ENCODE measurements at regions not wholly inside any gene's neighbourhood (a gene's known extent, or its start where the extent isn't known, plus 50 kb on each side); places are given as distances from the start of the nearest gene placed in this dataset.

GRCh38 chr12:98057701-98058100 is 457.7 kb upstream of the TMPO start:
- ChIA-PET SMC1A (ENCODE audit: uncharacterized antibody, unreplicated experiment) (interaction anchor here (1.2 to 1.5 kb wide), 2 partner anchors 8 to 54 kb away, joined by 3 to 4 read pairs; no protein-coding TSS in a partner anchor), RAD21 (ENCODE audit: unreplicated experiment) (no interaction called here), CTCF (interaction anchor here (1.2 to 1.7 kb wide), 3 partner anchors 14 to 35 kb away, joined by 3 to 5 read pairs (median 3); no protein-coding TSS in a partner anchor), POLR2A (no interaction called here)
- BruUV-seq (replicated peaks): no TSS peak
- Histone ChIP-seq H3K27me3 (replicated peaks in 1 of 2; ENCODE audit: control insufficient read depth in 2 of 2, insufficient read depth in 2 of 2, low read length in 1 of 2) (no peaks in the 10 kb centered on the region; a peak in 1 of 4 replicates), H3K9ac (ENCODE audit: control insufficient read depth, insufficient read depth, low read length) (no peak overlapping the region), H3K4me2 (ENCODE audit: control insufficient read depth, insufficient read depth) (no peak overlapping the region), H3K79me2 (ENCODE audit: control insufficient read depth, insufficient read depth, low read length) (no peaks in the 10 kb centered on the region), H4K20me1 (ENCODE audit: control insufficient read depth, insufficient read depth) (no peaks in the 10 kb centered on the region), H3K4me3 (no peak overlapping the region), H3K27ac (ENCODE audit: control insufficient read depth, insufficient read depth) (no peak overlapping the region), H3K36me3 (ENCODE audit: control insufficient read depth in 2 of 2, insufficient read depth in 2 of 2, low read length in 1 of 2) (no peaks in the 10 kb centered on the region), H2AFZ (ENCODE audit: control insufficient read depth, low read depth, low read length) (no peak overlapping the region), H3K9me3 (replicated peaks; ENCODE audit: control insufficient read depth, insufficient read depth, low read length) (no peaks in the 10 kb centered on the region), H3K4me1 (ENCODE audit: control insufficient read depth, insufficient read depth, low read length) (no peaks in the 10 kb centered on the region)
- no peak for FAIRE-seq
- no peak for ATAC-seq
- 39% methylated on average over 1 of the region's 1 CpG for WGBS (ENCODE audit: insufficient coverage, insufficient replicate concordance, low lambda C conversion rate, missing lambda C conversion rate)
- no peak for TF ChIP-seq SIN3A (IDR thresholded peaks at IDR 0.05; ENCODE audit: low read depth, low read length)
- no peak for TF ChIP-seq RAD51 (IDR thresholded peaks at IDR 0.05)
- TF ChIP-seq HSF1 (IDR thresholded peaks at IDR 0.05; ENCODE audit: low read depth, low read length): no peak
- no peak for TF ChIP-seq TBL1XR1 (IDR thresholded peaks at IDR 0.05; ENCODE audit: low read depth, low read length)
- in situ Hi-C loops (cut with MboI) (no loop called here), intact Hi-C loops (cut with micrococcal nuclease; ENCODE audit: unreplicated experiment) (no loop called here)
- no peak for DNase-seq (ENCODE audit: low read depth, low spot score)

GRCh38 chr12:98058213-98058612 is 457.2 kb upstream of the TMPO start:
- H2AFZ ChIP-seq (ENCODE audit: control insufficient read depth, low read depth, low read length): no peak overlapping the region
- ChIA-PET POLR2A (no interaction called here), SMC1A (ENCODE audit: uncharacterized antibody, unreplicated experiment) (no interaction called here), RAD21 (ENCODE audit: unreplicated experiment) (no interaction called here), CTCF (interaction anchor here (1.2 to 1.7 kb wide), 3 partner anchors 14 to 35 kb away, joined by 3 to 5 read pairs (median 3); no protein-coding TSS in a partner anchor)
- H3K79me2 ChIP-seq (ENCODE audit: control insufficient read depth, insufficient read depth, low read length): no peaks in the 10 kb centered on the region
- H3K27me3 ChIP-seq (replicated peaks in 1 of 2; ENCODE audit: control insufficient read depth in 2 of 2, insufficient read depth in 2 of 2, low read length in 1 of 2): no peaks in the 10 kb centered on the region; a peak in 1 of 4 replicates
- FAIRE-seq (no peak), ATAC-seq (no peak), DNase-seq (ENCODE audit: low read depth, low spot score) (no peak)
- no peak overlapping the region for H3K9ac ChIP-seq (ENCODE audit: control insufficient read depth, insufficient read depth, low read length)
- H3K4me1 ChIP-seq (ENCODE audit: control insufficient read depth, insufficient read depth, low read length): no peaks in the 10 kb centered on the region
- intact Hi-C loops (cut with micrococcal nuclease; ENCODE audit: unreplicated experiment) (no loop called here), in situ Hi-C loops (cut with MboI) (no loop called here)
- H3K9me3 ChIP-seq (replicated peaks; ENCODE audit: control insufficient read depth, insufficient read depth, low read length): no peaks in the 10 kb centered on the region
- BruUV-seq (replicated peaks): no TSS peak
- TF ChIP-seq GABPA (IDR thresholded peaks at IDR 0.05; ENCODE audit: low read depth) (no peak), RAD51 (IDR thresholded peaks at IDR 0.05) (no peak), POLR2AphosphoS2 (IDR thresholded peaks at IDR 0.05; ENCODE audit: low read depth, low read length) (no peak), LARP7 (IDR thresholded peaks at IDR 0.05) (no peak), USF2 (IDR thresholded peaks at IDR 0.05; ENCODE audit: borderline replicate concordance, low read depth, low read length) (no peak), MTA3 (IDR thresholded peaks at IDR 0.05; ENCODE audit: borderline replicate concordance, low read length) (no peak), KDM1A (IDR thresholded peaks at IDR 0.05; ENCODE audit: borderline replicate concordance) (no peak), SREBF1 (IDR thresholded peaks at IDR 0.05; ENCODE audit: low read length) (no peak), PML (IDR thresholded peaks at IDR 0.05; ENCODE audit: low read length) (no peak), SMAD5 (IDR thresholded peaks at IDR 0.05; ENCODE audit: low read depth) (no peak)
- no peak overlapping the region for H3K4me2 ChIP-seq (ENCODE audit: control insufficient read depth, insufficient read depth)
- no peaks in the 10 kb centered on the region for H4K20me1 ChIP-seq (ENCODE audit: control insufficient read depth, insufficient read depth)
- H3K4me3 ChIP-seq: no peak overlapping the region
- H3K27ac ChIP-seq (ENCODE audit: control insufficient read depth, insufficient read depth): no peak overlapping the region
- H3K36me3 ChIP-seq (ENCODE audit: control insufficient read depth in 2 of 2, insufficient read depth in 2 of 2, low read length in 1 of 2): no peaks in the 10 kb centered on the region
- WGBS (ENCODE audit: insufficient coverage, insufficient replicate concordance, low lambda C conversion rate, missing lambda C conversion rate): 35% methylated on average over 4 of the region's 4 CpGs
